ENCODE measurements at regions not wholly inside any gene's neighbourhood (a gene's known extent, or its start where the extent isn't known, plus 50 kb on each side); places are given as distances from the start of the nearest gene placed in this dataset.

GRCh38 chr4:178264001-178264400, 821.8 kb upstream of the AGA start:
- DNase-seq (ENCODE audit: low read depth), result no peak
- no peak for TF ChIP-seq CTCF (conservative IDR thresholded peaks at IDR 0.05; ENCODE audit: low read length)
- H3K4me3 ChIP-seq (ENCODE audit: low read length), result no peak overlapping the region

GRCh38 chr4:178271386-178271785, 829.1 kb upstream of the AGA start:
- no peak overlapping the region for H3K4me3 ChIP-seq (ENCODE audit: low read length)
- no peak for DNase-seq (ENCODE audit: low read depth)
- no peak for TF ChIP-seq CTCF (conservative IDR thresholded peaks at IDR 0.05; ENCODE audit: low read length)

- no peak overlapping the region for H3K4me3 ChIP-seq (ENCODE audit: low read length)
- DNase-seq (ENCODE audit: low read depth), result no peak
- no peak for TF ChIP-seq CTCF (conservative IDR thresholded peaks at IDR 0.05; ENCODE audit: low read length)
Observed at GRCh38 chr4:178273168-178273567, 830.9 kb upstream of the AGA start.

GRCh38 chr4:178275671-178276360, 833.6 kb upstream of the AGA start:
- no peak for DNase-seq (ENCODE audit: low read depth)
- no peak overlapping the region for H3K4me3 ChIP-seq (ENCODE audit: low read length)
- TF ChIP-seq CTCF (conservative IDR thresholded peaks at IDR 0.05; ENCODE audit: low read length), result no peak

GRCh38 chr4:178280362-178280761, 838.1 kb upstream of the AGA start:
- no peak for DNase-seq (ENCODE audit: low read depth)
- no peak for TF ChIP-seq CTCF (conservative IDR thresholded peaks at IDR 0.05; ENCODE audit: low read length)
- H3K4me3 ChIP-seq (ENCODE audit: low read length), result no peak overlapping the region

- no peak for TF ChIP-seq CTCF (conservative IDR thresholded peaks at IDR 0.05; ENCODE audit: low read length)
- no peak overlapping the region for H3K4me3 ChIP-seq (ENCODE audit: low read length)
- DNase-seq (ENCODE audit: low read depth), result no peak
Observed at GRCh38 chr4:178288462-178288861, 846.2 kb upstream of the AGA start.

- no peak for TF ChIP-seq CTCF (conservative IDR thresholded peaks at IDR 0.05; ENCODE audit: low read length)
- DNase-seq (ENCODE audit: low read depth), result no peak
- H3K4me3 ChIP-seq (ENCODE audit: low read length), result no peak overlapping the region
Observed at GRCh38 chr4:178293601-178294000, 851.4 kb upstream of the AGA start.
